ENCODE measurements at regions not wholly inside any gene's neighbourhood (a gene's known extent, or its start where the extent isn't known, plus 50 kb on each side); places are given as distances from the start of the nearest gene placed in this dataset.
"Not testable (repeated sequence)": the region's sequence is repeated elsewhere in the genome, so short reads cannot be mapped to it uniquely, and the experiment has no call there.

- not testable (repeated sequence) for TF ChIP-seq CTCF, POLR2A (IDR thresholded peaks at IDR 0.05)
These were observed 432.7 kb downstream of the LIG4 start for GRCh38 chr13:107782646-107783045.
